ENCODE measurements at regions not wholly inside any gene's neighbourhood (a gene's known extent, or its start where the extent isn't known, plus 50 kb on each side); places are given as distances from the start of the nearest gene placed in this dataset.
"Not testable (repeated sequence)": the region's sequence is repeated elsewhere in the genome, so short reads cannot be mapped to it uniquely, and the experiment has no call there.

DNA sequence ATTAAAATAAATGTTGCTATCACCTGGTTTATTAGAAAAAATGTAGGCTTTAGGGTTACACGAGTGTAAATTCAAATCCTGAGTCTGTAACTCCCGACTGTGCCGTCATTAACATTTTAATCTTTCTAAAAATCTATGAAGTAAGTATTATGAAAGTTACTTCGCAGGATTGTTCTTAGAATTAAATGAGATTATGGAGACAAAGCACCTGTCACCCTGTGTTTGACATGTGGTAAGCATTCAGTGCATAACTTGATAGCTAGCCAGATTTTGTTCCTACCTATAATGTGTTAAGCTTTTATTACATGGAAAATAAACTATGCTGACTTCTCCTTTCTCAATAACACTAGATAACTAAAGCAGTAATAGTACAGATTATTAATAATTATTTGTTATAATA lies 429.7 kb upstream of the MMS22L start:
- Mint-ChIP-seq H3K9me3 (no peaks in the 10 kb centered on the region), H3K36me3 (ENCODE audit: low read depth) (no peaks in the 10 kb centered on the region), H3K27ac (no peak overlapping the region), H3K27me3 (ENCODE audit: low read depth) (no peaks in the 10 kb centered on the region), H3K4me1 (ENCODE audit: low read depth) (no peaks in the 10 kb centered on the region), H3K4me3 (no peak overlapping the region)

DNA sequence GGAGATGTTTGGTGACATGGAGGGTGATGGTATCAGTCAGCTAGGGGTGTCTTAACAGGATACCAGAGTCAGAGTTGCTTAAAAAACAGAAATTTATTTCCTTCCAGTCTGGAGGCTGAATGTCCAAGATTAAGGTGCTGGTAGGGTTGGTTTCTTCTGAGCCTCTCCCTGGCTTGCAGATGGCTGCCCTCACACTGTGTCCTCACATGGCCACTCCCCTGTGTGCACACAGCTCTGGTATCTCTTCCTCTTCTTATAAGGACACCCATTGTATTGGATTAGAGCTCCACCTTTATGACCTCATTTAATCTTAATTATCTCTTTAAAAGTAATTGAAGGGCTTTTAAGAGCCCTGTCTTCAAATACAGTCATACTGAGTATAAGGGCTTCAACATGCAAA lies 431.8 kb upstream of the MMS22L start:
- H3K4me3 Mint-ChIP-seq = no peak overlapping the region
- H3K27ac Mint-ChIP-seq = no peak overlapping the region
- H3K27me3 Mint-ChIP-seq (ENCODE audit: low read depth) = no peaks in the 10 kb centered on the region
- H3K36me3 Mint-ChIP-seq (ENCODE audit: low read depth) = no peaks in the 10 kb centered on the region
- no peaks in the 10 kb centered on the region for H3K4me1 Mint-ChIP-seq (ENCODE audit: low read depth)
- H3K9me3 Mint-ChIP-seq = no peaks in the 10 kb centered on the region

DNA sequence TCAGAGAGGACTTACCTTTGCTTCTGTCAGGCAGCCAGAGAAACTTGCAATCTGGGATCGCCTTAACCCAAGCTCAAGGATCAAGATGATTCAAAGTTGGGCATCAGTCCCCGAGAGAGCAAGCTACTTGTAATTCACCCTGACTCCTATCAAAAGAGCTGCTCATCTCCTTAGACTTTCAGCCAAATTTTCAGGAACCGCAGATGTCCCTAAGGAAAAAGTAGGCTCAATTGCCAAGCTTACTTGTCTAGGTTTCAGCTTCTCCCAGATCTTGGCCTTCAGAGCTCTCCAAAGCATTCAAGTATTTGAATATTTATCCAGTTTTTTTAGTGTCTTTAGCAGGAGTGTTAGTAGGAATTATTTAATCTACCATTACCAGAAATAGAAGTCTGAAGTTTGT lies 434.1 kb upstream of the MMS22L start:
- Mint-ChIP-seq H3K27ac (no peak overlapping the region), H3K27me3 (ENCODE audit: low read depth) (no peaks in the 10 kb centered on the region), H3K9me3 (no peaks in the 10 kb centered on the region), H3K4me3 (no peak overlapping the region), H3K4me1 (ENCODE audit: low read depth) (no peaks in the 10 kb centered on the region), H3K36me3 (ENCODE audit: low read depth) (no peaks in the 10 kb centered on the region)

DNA sequence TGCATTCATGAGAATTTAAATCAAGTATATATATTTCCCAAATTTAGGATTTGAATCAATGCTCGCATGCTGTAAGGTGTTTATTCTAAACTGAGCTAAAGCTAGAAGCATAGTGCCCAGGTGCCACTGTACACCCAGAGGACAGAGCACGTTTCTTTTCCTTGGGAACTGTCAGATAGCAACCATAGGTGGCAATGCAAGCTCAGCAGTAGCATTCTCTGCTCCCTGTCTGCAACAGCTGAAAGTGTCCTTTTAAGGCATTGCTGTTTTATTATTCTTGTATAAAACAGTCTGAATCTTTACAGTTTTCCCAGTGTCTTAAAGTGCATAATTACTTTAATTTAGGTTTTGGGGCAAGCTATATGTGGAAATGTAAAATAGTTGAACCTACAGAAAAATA lies 443.4 kb upstream of the MMS22L start:
- Mint-ChIP-seq H3K9me3 (no peaks in the 10 kb centered on the region), H3K4me3 (no peak overlapping the region), H3K4me1 (ENCODE audit: low read depth) (no peaks in the 10 kb centered on the region), H3K27me3 (ENCODE audit: low read depth) (no peaks in the 10 kb centered on the region), H3K27ac (no peak overlapping the region), H3K36me3 (ENCODE audit: low read depth) (no peaks in the 10 kb centered on the region)

DNA sequence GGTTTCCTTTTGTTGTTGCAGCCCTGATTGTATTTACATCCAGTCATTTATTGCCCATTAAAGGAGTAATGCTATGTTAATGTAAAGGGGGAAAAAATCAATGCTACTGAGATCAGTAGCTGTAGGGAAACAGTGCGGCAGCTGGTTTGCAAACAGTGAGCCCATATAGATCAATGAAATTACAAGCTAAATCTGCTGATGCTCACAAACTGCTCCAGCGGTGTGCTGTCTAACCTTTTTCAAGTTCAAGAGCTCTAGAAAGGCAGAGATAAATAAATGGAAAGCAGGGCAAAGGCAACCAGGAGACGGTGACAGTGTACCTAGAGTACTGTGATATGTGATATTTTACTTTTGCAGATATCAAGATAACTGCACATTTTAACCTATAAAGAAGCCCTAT lies 449.0 kb upstream of the MMS22L start:
- no peaks in the 10 kb centered on the region for H3K27me3 Mint-ChIP-seq (ENCODE audit: low read depth)
- no peak overlapping the region for H3K4me3 Mint-ChIP-seq
- no peaks in the 10 kb centered on the region for H3K9me3 Mint-ChIP-seq
- no peak overlapping the region for H3K27ac Mint-ChIP-seq
- H3K4me1 Mint-ChIP-seq (ENCODE audit: low read depth) = no peaks in the 10 kb centered on the region
- no peaks in the 10 kb centered on the region for H3K36me3 Mint-ChIP-seq (ENCODE audit: low read depth)

DNA sequence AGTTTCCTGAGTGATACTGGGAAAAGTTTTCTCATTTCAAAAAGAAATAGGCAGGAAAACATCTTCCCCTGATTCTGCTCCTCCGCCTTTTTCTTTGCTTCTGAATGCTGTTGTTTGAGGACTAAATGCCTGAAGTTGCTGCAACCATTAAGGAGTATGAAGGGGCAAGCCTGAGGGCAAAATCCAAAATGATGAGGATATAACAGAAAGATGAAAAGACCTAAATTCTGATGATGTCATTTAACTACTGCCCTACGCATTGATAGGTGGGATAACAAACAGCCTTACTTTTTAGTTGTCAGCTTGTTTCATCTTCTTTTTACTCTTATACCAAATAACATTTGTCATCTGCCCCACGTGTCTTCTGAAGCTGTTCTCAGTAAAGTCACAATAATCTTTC lies 474.6 kb upstream of the MMS22L start:
- H3K27ac Mint-ChIP-seq = no peak overlapping the region
- H3K4me3 Mint-ChIP-seq = no peak overlapping the region
- no peaks in the 10 kb centered on the region for H3K27me3 Mint-ChIP-seq (ENCODE audit: low read depth)
- no peaks in the 10 kb centered on the region for H3K4me1 Mint-ChIP-seq (ENCODE audit: low read depth)
- H3K36me3 Mint-ChIP-seq (ENCODE audit: low read depth) = no peaks in the 10 kb centered on the region
- no peaks in the 10 kb centered on the region for H3K9me3 Mint-ChIP-seq

GRCh38 chr6:97765461-97765860 lies 482.4 kb upstream of the MMS22L start:
- Mint-ChIP-seq H3K4me3 (no peak overlapping the region), H3K4me1 (ENCODE audit: low read depth) (no peaks in the 10 kb centered on the region), H3K9me3 (no peaks in the 10 kb centered on the region), H3K36me3 (ENCODE audit: low read depth) (no peaks in the 10 kb centered on the region), H3K27ac (no peak overlapping the region), H3K27me3 (ENCODE audit: low read depth) (no peaks in the 10 kb centered on the region)

GRCh38 chr6:97771372-97771771 lies 488.4 kb upstream of the MMS22L start:
- Mint-ChIP-seq H3K4me3 (no peak overlapping the region), H3K27me3 (ENCODE audit: low read depth) (no peaks in the 10 kb centered on the region), H3K9me3 (no peaks in the 10 kb centered on the region), H3K36me3 (ENCODE audit: low read depth) (no peaks in the 10 kb centered on the region), H3K4me1 (ENCODE audit: low read depth) (no peaks in the 10 kb centered on the region), H3K27ac (no peak overlapping the region)

GRCh38 chr6:97775012-97775411 lies 492.0 kb upstream of the MMS22L start:
- Mint-ChIP-seq H3K4me1 (ENCODE audit: low read depth) (no peaks in the 10 kb centered on the region), H3K9me3 (no peaks in the 10 kb centered on the region), H3K27ac (no peak overlapping the region), H3K36me3 (ENCODE audit: low read depth) (no peaks in the 10 kb centered on the region), H3K27me3 (ENCODE audit: low read depth) (no peaks in the 10 kb centered on the region), H3K4me3 (no peak overlapping the region)

DNA sequence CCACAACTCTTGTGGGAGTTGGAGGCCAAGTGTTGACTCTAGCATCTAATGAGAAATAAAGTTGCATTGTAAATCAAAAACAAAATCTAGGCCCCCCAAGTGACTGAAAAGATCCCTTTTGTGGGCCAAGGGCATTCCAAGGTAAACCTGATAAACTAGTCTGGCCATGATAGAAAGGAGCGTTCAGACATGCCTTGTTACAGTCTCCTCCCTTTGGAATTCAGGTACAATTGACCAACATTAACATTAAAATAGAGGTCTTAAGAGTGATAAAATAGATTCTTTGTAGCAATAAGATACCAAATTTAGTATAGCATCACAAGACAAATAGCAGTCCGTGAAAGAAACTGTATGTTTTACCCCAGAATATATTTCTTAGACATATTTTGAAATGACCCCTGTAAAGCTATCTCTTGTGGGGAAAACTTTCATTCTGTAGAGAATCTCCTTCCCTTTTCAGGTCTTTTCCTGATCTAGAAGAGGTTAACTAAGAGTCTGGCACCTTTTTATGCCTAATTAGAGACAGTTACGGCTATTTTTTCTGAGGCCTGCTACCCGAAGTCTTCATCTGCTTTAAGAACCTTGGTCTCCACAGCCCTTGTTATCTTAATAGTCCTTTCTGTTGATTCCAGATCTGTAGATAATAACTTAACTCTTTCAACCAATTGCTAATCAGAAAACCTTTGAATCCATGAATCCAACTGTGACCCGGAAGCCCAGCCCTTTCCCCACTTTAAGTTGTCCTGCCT lies 495.4 kb upstream of the MMS22L start:
- H3K4me3 Mint-ChIP-seq = no peak overlapping the region
- no peaks in the 10 kb centered on the region for H3K4me1 Mint-ChIP-seq (ENCODE audit: low read depth)
- no peaks in the 10 kb centered on the region for H3K27me3 Mint-ChIP-seq (ENCODE audit: low read depth)
- H3K36me3 Mint-ChIP-seq (ENCODE audit: low read depth) = no peaks in the 10 kb centered on the region
- no peaks in the 10 kb centered on the region for H3K9me3 Mint-ChIP-seq
- H3K27ac Mint-ChIP-seq = no peak overlapping the region

- H3K4me3 Mint-ChIP-seq; H3K36me3 Mint-ChIP-seq (ENCODE audit: low read depth); H3K27ac Mint-ChIP-seq; H3K27me3 Mint-ChIP-seq (ENCODE audit: low read depth); H3K9me3 Mint-ChIP-seq; H3K4me1 Mint-ChIP-seq (ENCODE audit: low read depth): not testable (repeated sequence)
Observed at GRCh38 chr6:97779039-97779766, 496.2 kb upstream of the MMS22L start.

DNA sequence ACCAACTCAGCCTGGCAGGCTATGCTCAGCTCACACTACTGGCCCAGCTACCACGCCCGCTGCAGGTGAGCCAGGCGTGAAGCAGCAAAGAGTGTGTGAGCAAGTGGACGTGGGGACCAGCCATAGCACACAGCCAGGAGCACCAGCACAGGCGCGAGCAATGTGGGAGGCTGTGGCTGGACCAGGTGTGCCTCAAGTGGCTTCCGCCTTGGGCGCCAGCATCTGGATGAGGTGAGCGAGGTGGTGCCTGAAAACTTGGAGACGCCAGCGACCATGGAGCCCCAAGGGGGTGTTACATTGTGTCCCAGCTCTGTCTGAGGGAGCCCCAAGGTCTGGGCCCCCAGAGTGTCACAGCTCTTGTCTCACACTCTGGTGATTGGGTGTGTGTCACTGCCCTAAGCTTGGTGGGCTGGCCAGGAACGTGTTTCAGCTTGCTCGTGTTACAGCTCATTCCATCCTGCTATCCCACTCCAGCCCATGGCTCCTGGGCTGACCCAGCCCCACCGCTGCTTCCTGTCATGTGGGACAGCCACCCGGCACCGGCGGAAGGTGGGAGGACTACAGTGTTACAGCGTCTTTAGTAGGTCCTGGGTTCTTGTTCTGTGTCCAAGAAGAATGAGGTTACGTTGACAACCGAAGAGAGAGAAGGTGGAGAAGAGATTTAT lies 508.0 kb upstream of the MMS22L start:
- Mint-ChIP-seq H3K9me3 (peaks cover 3% of the 10 kb centered on the region), H3K36me3 (ENCODE audit: low read depth) (no peaks in the 10 kb centered on the region), H3K27me3 (ENCODE audit: low read depth) (no peaks in the 10 kb centered on the region), H3K4me1 (ENCODE audit: low read depth) (no peaks in the 10 kb centered on the region), H3K4me3 (no peak overlapping the region), H3K27ac (no peak overlapping the region)

DNA sequence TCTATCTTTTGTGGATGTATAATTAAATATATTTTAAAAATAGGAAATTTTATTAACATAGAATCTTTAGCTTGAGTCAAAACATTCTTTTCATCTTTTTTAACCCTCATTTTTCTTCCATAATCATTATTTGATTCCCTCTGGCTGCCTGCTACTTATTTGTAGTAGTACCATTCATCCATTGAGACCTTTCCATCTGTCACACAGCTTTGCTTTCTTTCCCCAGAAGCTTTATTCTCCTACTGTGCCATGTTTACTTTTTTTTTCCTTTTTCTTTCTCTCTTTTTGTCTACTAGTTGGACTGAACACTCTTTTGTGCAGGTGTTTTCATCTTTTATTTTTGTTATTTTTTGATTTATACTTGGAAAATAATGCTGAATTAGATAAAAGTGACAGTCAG lies 522.6 kb upstream of the MMS22L start:
- H3K27me3 Mint-ChIP-seq (ENCODE audit: low read depth) = no peaks in the 10 kb centered on the region
- H3K4me1 Mint-ChIP-seq (ENCODE audit: low read depth) = no peaks in the 10 kb centered on the region
- no peaks in the 10 kb centered on the region for H3K36me3 Mint-ChIP-seq (ENCODE audit: low read depth)
- H3K4me3 Mint-ChIP-seq = no peak overlapping the region
- H3K9me3 Mint-ChIP-seq = no peaks in the 10 kb centered on the region
- no peak overlapping the region for H3K27ac Mint-ChIP-seq

DNA sequence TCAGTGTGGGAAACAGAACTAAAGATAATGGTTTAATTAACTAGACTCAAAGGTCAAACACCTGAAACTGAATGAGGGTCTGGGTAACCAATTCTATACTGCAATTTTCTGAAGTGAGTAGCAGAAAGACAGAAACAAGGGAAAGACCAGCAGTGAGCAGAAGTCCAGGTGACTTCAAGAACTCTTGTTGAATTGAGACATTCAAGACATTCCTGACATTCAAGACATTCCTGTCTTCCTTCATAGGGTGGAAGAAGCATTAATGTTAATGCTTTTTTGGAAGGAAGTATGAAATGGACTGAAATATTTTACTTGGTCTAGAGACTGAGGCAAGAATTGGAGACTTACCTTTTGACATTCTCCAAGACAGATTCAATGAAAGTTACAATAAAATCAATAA lies 529.9 kb upstream of the MMS22L start:
- H3K4me3 Mint-ChIP-seq = no peak overlapping the region
- no peak overlapping the region for H3K27ac Mint-ChIP-seq
- no peaks in the 10 kb centered on the region for H3K36me3 Mint-ChIP-seq (ENCODE audit: low read depth)
- H3K4me1 Mint-ChIP-seq (ENCODE audit: low read depth) = no peaks in the 10 kb centered on the region
- H3K9me3 Mint-ChIP-seq = no peaks in the 10 kb centered on the region
- H3K27me3 Mint-ChIP-seq (ENCODE audit: low read depth) = no peaks in the 10 kb centered on the region

DNA sequence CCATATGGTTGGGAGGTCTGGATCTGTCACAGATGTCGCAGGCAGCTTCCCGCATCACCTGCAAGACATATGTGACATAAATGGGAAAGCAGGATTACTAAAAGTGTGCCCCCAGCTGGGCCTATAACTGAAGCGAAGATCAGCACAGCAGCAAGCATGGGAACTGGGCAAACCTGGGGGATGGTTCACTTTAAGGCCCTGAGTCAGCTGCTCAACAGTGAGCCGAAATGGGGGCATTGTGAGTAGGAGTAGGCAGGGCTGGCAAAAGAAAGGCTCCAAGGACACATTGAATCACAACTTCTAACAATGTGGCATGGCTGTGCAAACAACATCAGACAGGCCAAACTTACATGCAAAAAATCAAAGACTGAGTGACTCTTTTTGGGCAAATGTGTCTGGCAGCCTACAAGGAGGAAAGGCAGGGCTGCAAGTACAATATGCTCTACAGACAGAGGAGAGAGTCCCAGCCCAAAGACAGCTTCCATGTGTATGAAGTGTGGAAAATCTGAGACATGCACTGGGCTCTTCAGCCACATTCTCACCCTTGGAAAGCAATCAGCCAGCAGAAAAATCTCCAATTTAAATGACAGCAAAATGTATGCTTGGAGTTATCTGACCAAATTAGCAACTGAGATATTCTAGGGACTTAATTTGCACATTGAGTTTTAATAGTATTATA lies 531.0 kb upstream of the MMS22L start:
- no peak overlapping the region for H3K4me3 Mint-ChIP-seq
- H3K27ac Mint-ChIP-seq = no peak overlapping the region
- no peaks in the 10 kb centered on the region for H3K9me3 Mint-ChIP-seq

More for the DNA sequence above, 531.0 kb upstream of the MMS22L start:
- Mint-ChIP-seq H3K27me3 (ENCODE audit: low read depth) (no peaks in the 10 kb centered on the region), H3K36me3 (ENCODE audit: low read depth) (no peaks in the 10 kb centered on the region), H3K4me1 (ENCODE audit: low read depth) (no peaks in the 10 kb centered on the region)

Data from T-helper 1 cell treated with Interleukin-12 subunit alpha and Interleukin-12 subunit beta and Interleukin-4 antibody, amounts not matched to agents 30 μg/mL and 1 μg/mL, for 36 hours (primary cell).